Thoracic aorta (tissue), 2 donors: ENCODE measurements at regions not wholly inside any gene's neighbourhood (a gene's known extent, or its start where the extent isn't known, plus 50 kb on each side); places are given as distances from the start of the nearest gene placed in this dataset.
A peak's percentile ranks its signal among the peaks of the same experiment; 100 is the strongest.

Source experiments
- ATAC-seq: fragments of 150-250 bp; one replicate; pipeline ENCODE4 v1.8.0; 2017; ENCODE audit warnings: low read depth; ENCODE audit not compliant: insufficient number of reproducible peaks, low FRiP score
- DNase-seq: peaks from one replicate; pipeline ENCODE4 v3.0.0-alpha.2; 2020; ENCODE audit warnings: low spot score
- H3K27ac ChIP-seq, 2 donors: fragments of 200-600 bp; sonication (generic); 1 replicate in 1 of 2; 2 replicates in 1 of 2; pipeline ENCODE4 v1.5.1; 2016; ENCODE audit warnings: mild to moderate bottlenecking in 2 of 2, moderate library complexity in 2 of 2
- H3K27me3 ChIP-seq: fragments of 200-600 bp; sonication (generic); replicated peaks from 2 replicates; pipeline ENCODE4 v1.6.0; 2016; ENCODE audit warnings: mild to moderate bottlenecking; ENCODE audit not compliant: insufficient read depth
- H3K36me3 ChIP-seq: fragments of 200-600 bp; sonication (generic); one replicate; pipeline ENCODE4 v1.5.1; 2016
- H3K4me1 ChIP-seq, 2 donors: fragments of 200-600 bp; sonication (generic); 1 replicate in 1 of 2; 2 replicates in 1 of 2; pipeline versions ENCODE4 v1.5.1 to v1.6.0; 2016; ENCODE audit warnings: low read depth in 2 of 2, mild to moderate bottlenecking in 1 of 2; ENCODE audit not compliant: control insufficient read depth in 1 of 2
- H3K4me3 ChIP-seq: fragments of 200-600 bp; sonication (generic); 2 replicates; pipeline ENCODE4 v1.5.1; 2016; ENCODE audit warnings: mild to moderate bottlenecking
- H3K9me3 ChIP-seq: fragments of 200-600 bp; sonication (generic); 2 replicates; pipeline ENCODE4 v1.5.1; 2016
- CTCF ChIP-seq: fragments of 200-600 bp; sonication (generic); IDR thresholded peaks from one replicate; pipeline ENCODE4 v1.5.1; 2019; ENCODE audit warnings: antibody characterized with exemption

- Histone ChIP-seq H3K27ac (peak overlapping the region in 1 of 2 donors; percentile 54), H3K4me1 (peaks cover 29 to 31% of the 10 kb centered on the region in 2 donors), H3K36me3 (no peaks in the 10 kb centered on the region), H3K27me3 (no peaks in the 10 kb centered on the region), H3K4me3 (no peak overlapping the region), H3K9me3 (no peaks in the 10 kb centered on the region)
- DNase-seq (no peak), ATAC-seq (no peak)
- TF ChIP-seq CTCF = no peak
Measured at GRCh38 chr3:102174312-102174712, 260.5 kb upstream of the ZPLD1 start.

GRCh38 chr3:102174832-102175374, 259.9 kb upstream of the ZPLD1 start:
- Histone ChIP-seq H3K36me3 (no peaks in the 10 kb centered on the region), H3K4me3 (no peak overlapping the region), H3K27ac (peak overlapping the region in 1 of 2 donors; percentile 54), H3K27me3 (no peaks in the 10 kb centered on the region), H3K9me3 (no peaks in the 10 kb centered on the region), H3K4me1 (peaks cover 33 to 37% of the 10 kb centered on the region in 2 donors)
- no peak for DNase-seq
- ATAC-seq = no peak
- TF ChIP-seq CTCF = no peak

GRCh38 chr3:102176333-102177050, 258.3 kb upstream of the ZPLD1 start:
- Histone ChIP-seq H3K36me3 (no peaks in the 10 kb centered on the region), H3K27ac (peak overlapping the region in 1 of 2 donors; percentile 22), H3K4me3 (no peak overlapping the region), H3K9me3 (no peaks in the 10 kb centered on the region), H3K4me1 (peaks cover 49 to 53% of the 10 kb centered on the region in 2 donors), H3K27me3 (no peaks in the 10 kb centered on the region)
- TF ChIP-seq CTCF = no peak
- no peak for ATAC-seq
- DNase-seq = no peak

- no peak for DNase-seq
- H3K27me3 ChIP-seq = no peaks in the 10 kb centered on the region
- peaks cover 54 to 60% of the 10 kb centered on the region in 2 donors for H3K4me1 ChIP-seq
- H3K4me3 ChIP-seq = no peak overlapping the region
- H3K27ac ChIP-seq = no peak overlapping the region
- H3K36me3 ChIP-seq = no peaks in the 10 kb centered on the region
- no peak for TF ChIP-seq CTCF
- H3K9me3 ChIP-seq = no peaks in the 10 kb centered on the region
- no peak for ATAC-seq
Measured at GRCh38 chr3:102177075-102177755, 257.6 kb upstream of the ZPLD1 start.

- Histone ChIP-seq H3K36me3 (no peaks in the 10 kb centered on the region), H3K9me3 (no peaks in the 10 kb centered on the region), H3K27me3 (no peaks in the 10 kb centered on the region), H3K4me1 (peaks cover 56 to 63% of the 10 kb centered on the region in 2 donors), H3K4me3 (no peak overlapping the region), H3K27ac (peak overlapping the region; percentile 75 to 83)
- DNase-seq (no peak), ATAC-seq (no peak)
- no peak for TF ChIP-seq CTCF
Measured at GRCh38 chr3:102178817-102179216, 256.0 kb upstream of the ZPLD1 start.
